ENCODE measurements at regions not wholly inside any gene's neighbourhood (a gene's known extent, or its start where the extent isn't known, plus 50 kb on each side); places are given as distances from the start of the nearest gene placed in this dataset.
"Not testable (repeated sequence)": the region's sequence is repeated elsewhere in the genome, so short reads cannot be mapped to it uniquely, and the experiment has no call there.

- no peak for DNase-seq
These were observed 339.0 kb downstream of the GATA3 start for GRCh38 chr10:8393531-8393930.

GRCh38 chr10:8396675-8397074, 342.2 kb downstream of the GATA3 start:
- DNase-seq: no peak

- no peak for DNase-seq
These were observed 344.3 kb downstream of the GATA3 start for GRCh38 chr10:8398771-8399170.

- DNase-seq: no peak
These were observed 345.7 kb downstream of the GATA3 start for GRCh38 chr10:8400151-8400550.

- DNase-seq: no peak
These were observed 346.4 kb downstream of the GATA3 start for GRCh38 chr10:8400892-8401291.

GRCh38 chr10:8401531-8401930, 347.0 kb downstream of the GATA3 start:
- no peak for DNase-seq

- peak; percentile 60 for DNase-seq
These were observed 348.1 kb downstream of the GATA3 start for GRCh38 chr10:8402576-8402975.

- DNase-seq: peak; percentile 25
These were observed 349.4 kb downstream of the GATA3 start for GRCh38 chr10:8403711-8404371.

- peak; percentile 93 for DNase-seq
These were observed 350.2 kb downstream of the GATA3 start for GRCh38 chr10:8404721-8405120.

GRCh38 chr10:8405596-8405995, 351.1 kb downstream of the GATA3 start:
- no peak for DNase-seq

- peak; percentile 52 for DNase-seq
These were observed 353.1 kb downstream of the GATA3 start for GRCh38 chr10:8407501-8408021.

- DNase-seq: no peak
These were observed 356.0 kb downstream of the GATA3 start for GRCh38 chr10:8410506-8410905.

GRCh38 chr10:8412541-8412940, 358.1 kb downstream of the GATA3 start:
- DNase-seq: no peak

- DNase-seq: not testable (repeated sequence)
These were observed 360.5 kb downstream of the GATA3 start for GRCh38 chr10:8415029-8415428.

GRCh38 chr10:8416192-8416701, 361.8 kb downstream of the GATA3 start:
- DNase-seq: peak; percentile 85

GRCh38 chr10:8416760-8417159, 362.3 kb downstream of the GATA3 start:
- peak; percentile 68 for DNase-seq

- no peak for DNase-seq
These were observed 363.1 kb downstream of the GATA3 start for GRCh38 chr10:8417631-8418030.

- no peak for DNase-seq
These were observed 364.1 kb downstream of the GATA3 start for GRCh38 chr10:8418631-8419030.

- DNase-seq: no peak
These were observed 365.7 kb downstream of the GATA3 start for GRCh38 chr10:8420182-8420581.

- DNase-seq: peak; percentile 31
These were observed 370.2 kb downstream of the GATA3 start for GRCh38 chr10:8424555-8425211.

GRCh38 chr10:8428654-8429053, 374.2 kb downstream of the GATA3 start:
- no peak for DNase-seq

- no peak for DNase-seq
These were observed 375.8 kb downstream of the GATA3 start for GRCh38 chr10:8430321-8430720.

GRCh38 chr10:8431511-8431910, 377.0 kb downstream of the GATA3 start:
- DNase-seq: no peak

Data from CD4-positive, alpha-beta T cell treated with Interleukin-17A for 1 hour (primary cell).